Effector memory CD8-positive, alpha-beta T cell (primary cell): ENCODE measurements at regions not wholly inside any gene's neighbourhood (a gene's known extent, or its start where the extent isn't known, plus 50 kb on each side); places are given as distances from the start of the nearest gene placed in this dataset.
A peak's percentile ranks its signal among the peaks of the same experiment; 100 is the strongest.
"Not testable (repeated sequence)": the region's sequence is repeated elsewhere in the genome, so short reads cannot be mapped to it uniquely, and the experiment has no call there.

ENCODE experiments used
- ATAC-seq: fragments of 150-1000 bp; cut with Tn5 transposase; replicated peaks from 2 replicates; pipeline ENCODE4 v1.10.0; 2021; ENCODE audit warnings: mild to moderate bottlenecking, moderate library complexity
- DNase-seq, 3 experiments: peaks; one replicate each; pipeline ENCODE4 v3.0.0; 2021
- H3K27ac Mint-ChIP-seq, 2 donors: one replicate each; pipeline ENCODE4 v1.8.0; 2022; ENCODE audit warnings: mild to moderate bottlenecking in 2 of 2, mixed read lengths in 2 of 2, moderate library complexity in 2 of 2
- H3K27me3 Mint-ChIP-seq, 2 donors: one replicate each; pipeline ENCODE4 v1.8.0; 2022; ENCODE audit warnings: mixed read lengths in 2 of 2
- H3K36me3 Mint-ChIP-seq: one replicate; pipeline ENCODE4 v1.8.0; 2022; ENCODE audit warnings: mild to moderate bottlenecking, moderate library complexity, mixed read lengths; ENCODE audit not compliant: insufficient read depth
- H3K4me1 Mint-ChIP-seq, 2 donors: one replicate each; pipeline ENCODE4 v1.8.0; 2022; ENCODE audit warnings: low read depth in 2 of 2, mixed read lengths in 2 of 2
- H3K4me3 Mint-ChIP-seq, 2 donors: one replicate each; pipeline ENCODE4 v1.8.0; 2022; ENCODE audit warnings: mild to moderate bottlenecking in 2 of 2, mixed read lengths in 2 of 2, moderate library complexity in 2 of 2
- H3K9me3 Mint-ChIP-seq, 2 donors: one replicate each; pipeline ENCODE4 v1.8.0; 2022; ENCODE audit warnings: mixed read lengths in 2 of 2

- Mint-ChIP-seq H3K27ac (no peak overlapping the region), H3K36me3 (peaks cover 8% of the 10 kb centered on the region), H3K4me1 (no peaks in the 10 kb centered on the region), H3K4me3 (no peak overlapping the region), H3K27me3 (no peaks in the 10 kb centered on the region), H3K9me3 (no peaks in the 10 kb centered on the region)
- DNase-seq (no peak), ATAC-seq (no peak)
Measured at GRCh38 chr18:59848002-59848401, 51.8 kb upstream of the PMAIP1 start.

- H3K27ac Mint-ChIP-seq, H3K9me3 Mint-ChIP-seq, DNase-seq, H3K4me1 Mint-ChIP-seq, H3K4me3 Mint-ChIP-seq, H3K36me3 Mint-ChIP-seq, ATAC-seq, H3K27me3 Mint-ChIP-seq: not testable (repeated sequence)
Measured at GRCh38 chr18:59847491-59847846, 52.3 kb upstream of the PMAIP1 start.

GRCh38 chr18:59846814-59847490, 52.8 kb upstream of the PMAIP1 start:
- ATAC-seq (no peak), DNase-seq (no peak)
- no peaks in the 10 kb centered on the region for H3K4me1 Mint-ChIP-seq
- peaks cover 5% of the 10 kb centered on the region for H3K36me3 Mint-ChIP-seq
- H3K27me3 Mint-ChIP-seq: no peaks in the 10 kb centered on the region
- H3K4me3 Mint-ChIP-seq: no peak overlapping the region
- H3K27ac Mint-ChIP-seq: no peak overlapping the region
- no peaks in the 10 kb centered on the region for H3K9me3 Mint-ChIP-seq

- Mint-ChIP-seq H3K4me3 (no peak overlapping the region), H3K27me3 (peaks cover 0 to 9% of the 10 kb centered on the region in 2 donors), H3K36me3 (no peaks in the 10 kb centered on the region), H3K4me1 (no peaks in the 10 kb centered on the region), H3K27ac (no peak overlapping the region), H3K9me3 (no peaks in the 10 kb centered on the region)
- ATAC-seq (no peak), DNase-seq (no peak)
Measured at GRCh38 chr18:59842947-59843346, 56.8 kb upstream of the PMAIP1 start.

DNA sequence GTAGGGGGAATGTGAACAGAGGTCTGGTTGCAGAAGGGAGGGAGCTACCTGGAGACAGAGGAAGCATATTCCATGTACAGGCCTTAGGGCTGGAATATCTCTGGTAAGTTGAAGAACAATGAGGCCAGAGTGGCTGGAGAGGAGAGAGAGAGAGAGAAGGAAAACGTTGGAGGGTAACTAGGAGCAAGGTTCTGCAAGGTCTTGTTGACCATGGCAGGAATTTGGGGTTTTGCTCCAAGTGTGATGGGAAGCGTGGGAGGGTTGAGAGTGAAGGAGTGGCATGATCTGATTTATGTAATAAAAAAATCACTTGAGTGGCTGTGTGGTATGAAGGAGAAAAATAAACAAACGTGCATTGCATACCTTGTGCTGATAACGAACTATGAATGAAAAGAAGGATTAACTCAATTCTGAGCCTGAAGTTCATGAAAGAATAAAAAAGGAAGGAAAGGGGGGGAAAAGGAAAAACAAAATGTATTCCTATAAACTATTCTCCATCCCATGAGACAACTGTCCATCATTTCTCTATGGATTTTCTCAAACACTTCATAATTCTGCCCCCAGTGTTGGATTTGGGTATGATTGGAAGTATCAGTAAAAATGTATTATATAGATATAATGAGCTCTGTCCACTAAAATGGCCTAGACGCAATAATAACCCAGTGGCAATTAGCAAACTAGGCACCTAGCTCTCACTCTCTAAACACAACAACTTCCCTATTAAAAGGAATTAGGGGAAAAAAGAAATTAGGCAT, 59.7 kb upstream of the PMAIP1 start:
- Mint-ChIP-seq H3K27ac (no peak overlapping the region), H3K36me3 (no peaks in the 10 kb centered on the region), H3K4me1 (peaks cover 2 to 4% of the 10 kb centered on the region in 2 donors), H3K4me3 (no peak overlapping the region), H3K27me3 (peaks cover 0 to 9% of the 10 kb centered on the region in 2 donors), H3K9me3 (no peaks in the 10 kb centered on the region)
- DNase-seq (no peak), ATAC-seq (no peak)

GRCh38 chr18:59839246-59839645, 60.5 kb upstream of the PMAIP1 start:
- H3K27ac Mint-ChIP-seq: no peak overlapping the region
- no peaks in the 10 kb centered on the region for H3K36me3 Mint-ChIP-seq
- DNase-seq (no peak), ATAC-seq (no peak)
- H3K9me3 Mint-ChIP-seq: no peaks in the 10 kb centered on the region
- H3K4me1 Mint-ChIP-seq: peaks cover 2 to 4% of the 10 kb centered on the region in 2 donors
- H3K4me3 Mint-ChIP-seq: no peak overlapping the region
- H3K27me3 Mint-ChIP-seq: peaks cover 0 to 9% of the 10 kb centered on the region in 2 donors

- peak; percentile 36 to 37 (median 36) for DNase-seq
- Mint-ChIP-seq H3K27ac (no peak overlapping the region), H3K36me3 (no peaks in the 10 kb centered on the region), H3K9me3 (no peaks in the 10 kb centered on the region), H3K4me1 (peaks cover 2 to 4% of the 10 kb centered on the region in 2 donors), H3K27me3 (peaks cover 0 to 9% of the 10 kb centered on the region in 2 donors), H3K4me3 (no peak overlapping the region)
- peak; percentile 77 for ATAC-seq
Measured at GRCh38 chr18:59837586-59837985, 62.2 kb upstream of the PMAIP1 start.

DNA sequence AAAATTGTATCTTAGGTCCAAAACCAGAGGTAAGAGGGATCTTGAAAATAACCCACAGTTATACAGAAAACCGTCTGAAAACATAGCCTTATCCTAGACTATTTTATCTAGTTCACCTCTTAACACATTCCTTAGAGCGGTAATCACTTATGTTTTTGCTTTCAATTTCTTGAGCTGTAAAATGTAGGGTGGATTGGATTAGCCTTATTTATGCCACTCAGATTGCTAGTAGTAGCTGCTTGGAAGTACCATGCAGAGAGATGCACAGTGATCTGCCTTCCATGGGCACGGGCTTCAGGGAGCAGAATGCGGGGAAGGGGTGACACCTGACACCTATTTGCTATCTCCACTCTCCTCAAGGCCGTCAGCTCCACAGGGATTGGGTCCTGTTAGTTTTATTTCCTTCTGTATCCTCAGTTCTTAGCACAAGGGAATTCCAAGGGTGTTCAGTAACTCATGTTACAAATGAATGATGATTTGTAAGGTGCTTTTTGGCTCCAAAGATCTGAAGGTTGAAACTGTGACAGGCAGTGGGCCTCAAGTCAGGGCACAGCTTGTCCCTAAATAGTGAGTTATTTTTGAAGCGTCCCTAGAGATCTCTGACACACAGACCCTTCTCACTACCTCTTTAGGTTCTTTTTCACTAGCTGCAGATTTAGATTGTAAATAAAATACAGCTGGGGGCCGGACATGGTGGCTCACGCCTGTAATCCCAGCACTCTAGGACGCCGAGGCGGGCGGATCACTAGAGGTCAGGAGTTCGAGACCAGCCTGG, 64.0 kb upstream of the PMAIP1 start:
- no peaks in the 10 kb centered on the region for H3K9me3 Mint-ChIP-seq
- DNase-seq: no peak
- no peak overlapping the region for H3K4me3 Mint-ChIP-seq
- H3K27me3 Mint-ChIP-seq: peaks cover 0 to 4% of the 10 kb centered on the region in 2 donors
- H3K36me3 Mint-ChIP-seq: no peaks in the 10 kb centered on the region
- ATAC-seq: no peak
- H3K27ac Mint-ChIP-seq: no peak overlapping the region
- H3K4me1 Mint-ChIP-seq: peaks cover 2 to 4% of the 10 kb centered on the region in 2 donors

DNA sequence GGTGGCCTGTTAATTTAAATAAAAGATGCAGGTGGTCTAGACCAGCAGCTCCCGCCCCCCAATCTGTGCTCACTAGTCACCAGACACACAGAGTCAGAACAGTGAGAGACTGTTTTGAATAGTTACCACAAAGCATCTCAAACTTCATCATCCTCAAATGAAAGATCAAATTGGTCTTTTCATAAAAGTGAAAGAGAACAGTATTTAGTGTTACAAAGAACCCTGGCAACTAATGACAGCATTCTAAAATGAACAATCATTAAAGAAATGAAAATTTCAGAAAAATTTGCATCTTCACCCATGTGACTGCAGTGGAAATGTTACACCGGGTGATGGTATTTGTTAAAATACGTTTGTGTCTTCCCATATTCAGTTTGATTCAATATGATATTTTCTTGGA, 65.5 kb upstream of the PMAIP1 start:
- DNase-seq (no peak), ATAC-seq (no peak)
- Mint-ChIP-seq H3K9me3 (no peaks in the 10 kb centered on the region), H3K27ac (no peak overlapping the region), H3K36me3 (no peaks in the 10 kb centered on the region), H3K4me3 (no peak overlapping the region), H3K4me1 (peaks cover 2 to 4% of the 10 kb centered on the region in 2 donors), H3K27me3 (no peaks in the 10 kb centered on the region)

DNA sequence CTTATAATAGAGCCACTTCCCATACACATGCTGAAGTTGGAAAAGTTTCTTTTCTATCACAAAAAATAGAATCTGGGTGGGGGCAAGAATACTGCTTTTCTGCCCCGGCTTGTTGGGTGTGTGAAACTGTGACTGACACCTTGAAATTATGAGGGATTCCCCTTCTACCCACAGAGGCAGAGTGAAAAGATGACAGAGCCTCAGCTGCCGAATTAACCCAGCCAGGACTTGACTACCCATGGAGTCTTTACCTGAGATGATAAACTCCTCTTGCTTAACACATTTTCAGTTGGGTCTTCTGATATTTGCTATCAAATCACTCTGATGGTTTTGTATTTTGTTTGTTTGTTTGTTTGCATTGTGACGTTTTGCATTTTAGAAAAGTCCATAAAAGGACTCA, 66.0 kb upstream of the PMAIP1 start:
- Mint-ChIP-seq H3K27me3 (no peaks in the 10 kb centered on the region), H3K9me3 (no peaks in the 10 kb centered on the region), H3K4me3 (no peak overlapping the region), H3K36me3 (no peaks in the 10 kb centered on the region), H3K4me1 (peaks cover 2 to 4% of the 10 kb centered on the region in 2 donors), H3K27ac (no peak overlapping the region)
- ATAC-seq (no peak), DNase-seq (no peak)

GRCh38 chr18:59823596-59824195, 76.1 kb upstream of the PMAIP1 start:
- Mint-ChIP-seq H3K36me3 (no peaks in the 10 kb centered on the region), H3K4me1 (peaks cover 0 to 3% of the 10 kb centered on the region in 2 donors), H3K9me3 (no peaks in the 10 kb centered on the region), H3K4me3 (no peak overlapping the region), H3K27me3 (peaks cover 0 to 30% of the 10 kb centered on the region in 2 donors), H3K27ac (no peak overlapping the region)
- no peak for ATAC-seq
- peak; percentile 14 to 27 (median 21) for DNase-seq

DNA sequence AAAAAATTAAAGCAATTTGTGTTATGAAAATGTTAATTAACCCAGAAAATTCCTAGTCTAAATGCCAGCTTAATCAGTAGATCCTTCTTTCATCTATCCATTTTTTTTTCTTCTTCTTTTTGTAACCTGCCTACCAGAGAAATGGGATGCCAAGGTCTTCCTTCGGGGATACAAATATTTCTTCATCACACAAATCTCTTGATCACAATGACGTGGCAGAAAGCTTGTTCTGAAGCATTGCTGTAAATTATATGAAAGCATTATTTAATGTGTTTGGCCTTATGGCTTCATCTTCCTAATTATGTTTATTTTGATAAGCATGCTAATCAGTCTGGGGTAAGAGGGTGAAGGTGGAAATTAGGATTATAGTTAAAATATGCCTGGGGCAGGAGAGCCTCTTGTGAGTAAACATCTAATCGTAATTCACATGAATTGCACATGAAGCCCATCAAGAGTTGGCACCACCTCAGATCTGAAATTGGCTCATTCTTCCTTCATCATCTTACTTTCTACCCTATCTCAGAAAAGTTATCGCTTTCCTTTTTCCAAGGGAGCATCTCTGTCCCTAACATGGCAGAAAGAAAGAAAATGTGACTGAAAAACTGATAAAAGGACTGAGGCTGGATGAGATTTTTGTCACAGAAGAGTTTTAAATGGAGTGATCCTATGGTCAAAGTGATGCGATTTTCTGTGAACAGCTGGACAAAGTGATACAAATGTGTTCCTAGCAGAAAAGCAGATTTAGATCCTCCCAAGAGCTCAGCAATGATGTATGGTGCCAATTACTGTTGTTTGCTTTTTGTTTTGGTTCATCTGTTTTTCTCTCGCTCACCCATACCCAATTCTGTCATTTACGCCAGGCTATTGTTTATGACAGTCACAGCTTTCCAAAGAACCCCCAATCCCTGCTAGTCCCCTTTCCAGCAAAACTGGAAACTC, 76.9 kb upstream of the PMAIP1 start:
- H3K27ac Mint-ChIP-seq: no peak overlapping the region
- peaks cover 0 to 38% of the 10 kb centered on the region in 2 donors for H3K27me3 Mint-ChIP-seq
- ATAC-seq (no peak), DNase-seq (no peak)
- no peak overlapping the region for H3K4me3 Mint-ChIP-seq
- H3K9me3 Mint-ChIP-seq: no peaks in the 10 kb centered on the region
- no peaks in the 10 kb centered on the region for H3K36me3 Mint-ChIP-seq
- peaks cover 4 to 11% of the 10 kb centered on the region in 2 donors for H3K4me1 Mint-ChIP-seq
